Neural cell (in vitro differentiated cells): ENCODE measurements at regions not wholly inside any gene's neighbourhood (a gene's known extent, or its start where the extent isn't known, plus 50 kb on each side); places are given as distances from the start of the nearest gene placed in this dataset.

Source experiments
- EP300 ChIP-seq: fragments of 450-650 bp; conservative IDR thresholded peaks from 2 replicates; pipeline ENCODE4 v1.6.1; 2014; ENCODE audit warnings: antibody characterized with exemption, mild to moderate bottlenecking, moderate library complexity; ENCODE audit not compliant: poor library complexity, severe bottlenecking
- EZH2 ChIP-seq: fragments of 200-600, 300-800 bp; shearing (Covaris generic), sonication (generic); IDR thresholded peaks from 2 replicates; pipeline ENCODE4 v1.6.1; 2014; ENCODE audit warnings: antibody characterized with exemption, low read length, borderline replicate concordance, mild to moderate bottlenecking; ENCODE audit not compliant: insufficient read depth, poor library complexity, severe bottlenecking
- MXI1 ChIP-seq: fragments of 450-650 bp; conservative IDR thresholded peaks from 2 replicates; pipeline ENCODE4 v1.6.1; 2014; ENCODE audit warnings: antibody characterized with exemption, mild to moderate bottlenecking; ENCODE audit not compliant: poor library complexity, severe bottlenecking
- POLR2AphosphoS5 ChIP-seq: IDR thresholded peaks from 2 replicates; pipeline ENCODE4 v1.6.1; 2012
- TAF1 ChIP-seq: IDR thresholded peaks from 2 replicates; pipeline ENCODE4 v1.6.1; 2012; ENCODE audit warnings: low read depth
- TF ChIP-seq, protein P1 (sequence below): fragments of 450-650 bp; IDR thresholded peaks from 2 replicates; pipeline ENCODE4 v1.5.1; 2014; ENCODE audit warnings: antibody characterized with exemption, mild to moderate bottlenecking, moderate library complexity; ENCODE audit not compliant: poor library complexity, severe bottlenecking
- TF ChIP-seq, protein P2 (sequence below): IDR thresholded peaks from 2 replicates; pipeline ENCODE4 v1.6.1; 2012; ENCODE audit warnings: borderline replicate concordance

DNA sequence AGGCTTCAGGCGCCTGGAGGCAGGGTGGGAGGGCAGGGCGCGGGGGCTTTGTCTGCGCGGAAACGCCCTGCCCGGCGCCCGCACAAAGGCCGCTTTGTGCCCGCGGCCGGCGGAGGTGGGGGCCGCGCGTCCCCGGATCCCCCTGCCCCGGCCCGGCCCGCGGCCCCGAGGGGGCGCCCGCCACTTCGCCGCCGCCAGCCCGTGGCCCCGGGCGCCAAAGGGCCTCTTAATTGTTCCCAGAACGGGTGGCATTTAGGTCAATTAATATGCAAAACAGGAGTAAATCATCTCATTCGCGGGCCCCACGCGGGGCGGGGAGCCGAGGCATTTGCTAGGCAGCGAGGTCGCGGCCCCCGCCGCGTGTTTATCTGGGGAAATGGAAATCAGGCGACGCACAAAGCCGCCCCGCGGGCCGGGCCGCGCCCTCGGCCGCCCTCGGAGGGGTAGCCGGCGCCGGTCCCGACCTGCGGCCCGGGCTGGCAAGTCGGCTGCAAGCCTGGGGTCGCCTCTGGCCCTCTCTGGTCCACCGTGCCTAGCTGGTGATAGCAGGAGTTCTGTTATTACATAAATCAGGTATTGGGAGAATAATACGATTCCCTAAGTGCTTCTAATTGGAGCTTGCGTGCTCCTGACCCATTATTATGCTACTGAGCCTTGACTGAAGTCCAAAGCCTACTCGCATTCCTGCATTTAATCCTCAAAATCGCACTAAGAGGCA, 148.2 kb upstream of the GLI2 start:
- TF ChIP-seq, protein P1, sequence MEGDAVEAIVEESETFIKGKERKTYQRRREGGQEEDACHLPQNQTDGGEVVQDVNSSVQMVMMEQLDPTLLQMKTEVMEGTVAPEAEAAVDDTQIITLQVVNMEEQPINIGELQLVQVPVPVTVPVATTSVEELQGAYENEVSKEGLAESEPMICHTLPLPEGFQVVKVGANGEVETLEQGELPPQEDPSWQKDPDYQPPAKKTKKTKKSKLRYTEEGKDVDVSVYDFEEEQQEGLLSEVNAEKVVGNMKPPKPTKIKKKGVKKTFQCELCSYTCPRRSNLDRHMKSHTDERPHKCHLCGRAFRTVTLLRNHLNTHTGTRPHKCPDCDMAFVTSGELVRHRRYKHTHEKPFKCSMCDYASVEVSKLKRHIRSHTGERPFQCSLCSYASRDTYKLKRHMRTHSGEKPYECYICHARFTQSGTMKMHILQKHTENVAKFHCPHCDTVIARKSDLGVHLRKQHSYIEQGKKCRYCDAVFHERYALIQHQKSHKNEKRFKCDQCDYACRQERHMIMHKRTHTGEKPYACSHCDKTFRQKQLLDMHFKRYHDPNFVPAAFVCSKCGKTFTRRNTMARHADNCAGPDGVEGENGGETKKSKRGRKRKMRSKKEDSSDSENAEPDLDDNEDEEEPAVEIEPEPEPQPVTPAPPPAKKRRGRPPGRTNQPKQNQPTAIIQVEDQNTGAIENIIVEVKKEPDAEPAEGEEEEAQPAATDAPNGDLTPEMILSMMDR: no peak
- TF ChIP-seq EZH2 (no peak), TAF1 (no peak), EP300 (no peak), MXI1 (no peak), POLR2AphosphoS5 (no peak)
- TF ChIP-seq, protein P2, sequence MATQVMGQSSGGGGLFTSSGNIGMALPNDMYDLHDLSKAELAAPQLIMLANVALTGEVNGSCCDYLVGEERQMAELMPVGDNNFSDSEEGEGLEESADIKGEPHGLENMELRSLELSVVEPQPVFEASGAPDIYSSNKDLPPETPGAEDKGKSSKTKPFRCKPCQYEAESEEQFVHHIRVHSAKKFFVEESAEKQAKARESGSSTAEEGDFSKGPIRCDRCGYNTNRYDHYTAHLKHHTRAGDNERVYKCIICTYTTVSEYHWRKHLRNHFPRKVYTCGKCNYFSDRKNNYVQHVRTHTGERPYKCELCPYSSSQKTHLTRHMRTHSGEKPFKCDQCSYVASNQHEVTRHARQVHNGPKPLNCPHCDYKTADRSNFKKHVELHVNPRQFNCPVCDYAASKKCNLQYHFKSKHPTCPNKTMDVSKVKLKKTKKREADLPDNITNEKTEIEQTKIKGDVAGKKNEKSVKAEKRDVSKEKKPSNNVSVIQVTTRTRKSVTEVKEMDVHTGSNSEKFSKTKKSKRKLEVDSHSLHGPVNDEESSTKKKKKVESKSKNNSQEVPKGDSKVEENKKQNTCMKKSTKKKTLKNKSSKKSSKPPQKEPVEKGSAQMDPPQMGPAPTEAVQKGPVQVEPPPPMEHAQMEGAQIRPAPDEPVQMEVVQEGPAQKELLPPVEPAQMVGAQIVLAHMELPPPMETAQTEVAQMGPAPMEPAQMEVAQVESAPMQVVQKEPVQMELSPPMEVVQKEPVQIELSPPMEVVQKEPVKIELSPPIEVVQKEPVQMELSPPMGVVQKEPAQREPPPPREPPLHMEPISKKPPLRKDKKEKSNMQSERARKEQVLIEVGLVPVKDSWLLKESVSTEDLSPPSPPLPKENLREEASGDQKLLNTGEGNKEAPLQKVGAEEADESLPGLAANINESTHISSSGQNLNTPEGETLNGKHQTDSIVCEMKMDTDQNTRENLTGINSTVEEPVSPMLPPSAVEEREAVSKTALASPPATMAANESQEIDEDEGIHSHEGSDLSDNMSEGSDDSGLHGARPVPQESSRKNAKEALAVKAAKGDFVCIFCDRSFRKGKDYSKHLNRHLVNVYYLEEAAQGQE: no peak
